HG03060 (cell line): ENCODE measurements at regions not wholly inside any gene's neighbourhood (a gene's known extent, or its start where the extent isn't known, plus 50 kb on each side); places are given as distances from the start of the nearest gene placed in this dataset.

Source experiments
- ATAC-seq: cut with Tn5 transposase; IDR thresholded peaks from one replicate; pipeline ENCODE4 v1.9.1; 2021; ENCODE audit warnings: low read depth, moderate number of reproducible peaks; ENCODE audit not compliant: unreplicated experiment

GRCh38 chr5:34499001-34499734, 157.0 kb upstream of the RAI14 start:
- ATAC-seq, result peak; percentile 89

- ATAC-seq, result no peak
These were observed 155.8 kb upstream of the RAI14 start for GRCh38 chr5:34500236-34500847.

GRCh38 chr5:34501016-34501415, 155.1 kb upstream of the RAI14 start:
- no peak for ATAC-seq

GRCh38 chr5:34501840-34502239, 154.3 kb upstream of the RAI14 start:
- no peak for ATAC-seq

- no peak for ATAC-seq
These were observed 153.5 kb upstream of the RAI14 start for GRCh38 chr5:34502581-34502980.

- ATAC-seq, result no peak
These were observed 152.5 kb upstream of the RAI14 start for GRCh38 chr5:34503379-34504253.

- ATAC-seq, result no peak
These were observed 151.2 kb upstream of the RAI14 start for GRCh38 chr5:34504967-34505366.

GRCh38 chr5:34505731-34506130, 150.4 kb upstream of the RAI14 start:
- no peak for ATAC-seq

- no peak for ATAC-seq
These were observed 148.2 kb upstream of the RAI14 start for GRCh38 chr5:34507933-34508332.

- no peak for ATAC-seq
These were observed 146.7 kb upstream of the RAI14 start for GRCh38 chr5:34509392-34509791.

- ATAC-seq, result no peak
These were observed 146.1 kb upstream of the RAI14 start for GRCh38 chr5:34510002-34510401.

- no peak for ATAC-seq
These were observed 145.1 kb upstream of the RAI14 start for GRCh38 chr5:34511063-34511462.

GRCh38 chr5:34511481-34511880, 144.6 kb upstream of the RAI14 start:
- ATAC-seq, result no peak

GRCh38 chr5:34511915-34512314, 144.2 kb upstream of the RAI14 start:
- no peak for ATAC-seq

GRCh38 chr5:34516166-34516565, 140.0 kb upstream of the RAI14 start:
- no peak for ATAC-seq

- no peak for ATAC-seq
These were observed 139.4 kb upstream of the RAI14 start for GRCh38 chr5:34516686-34517085.

- no peak for ATAC-seq
These were observed 138.9 kb upstream of the RAI14 start for GRCh38 chr5:34517249-34517648.

- no peak for ATAC-seq
These were observed 136.5 kb upstream of the RAI14 start for GRCh38 chr5:34519489-34520220.

- ATAC-seq, result no peak
These were observed 134.4 kb upstream of the RAI14 start for GRCh38 chr5:34521628-34522290.
